GM23248 (cell line): ENCODE measurements at regions not wholly inside any gene's neighbourhood (a gene's known extent, or its start where the extent isn't known, plus 50 kb on each side); places are given as distances from the start of the nearest gene placed in this dataset.
"Not testable (repeated sequence)": the region's sequence is repeated elsewhere in the genome, so short reads cannot be mapped to it uniquely, and the experiment has no call there.

Experiments used
- EZH2 ChIP-seq: fragments of 200-600 bp; sonication (generic); IDR thresholded peaks from 2 replicates; pipeline ENCODE4 v1.6.1; 2018; ENCODE audit warnings: antibody characterized with exemption, mild to moderate bottlenecking; ENCODE audit not compliant: insufficient read depth, poor library complexity, severe bottlenecking
- EZH2phosphoT487 ChIP-seq: fragments of 200-600 bp; sonication (generic); IDR thresholded peaks from 2 replicates; pipeline ENCODE4 v1.6.1; 2018; ENCODE audit warnings: antibody characterized with exemption, moderate library complexity, mild to moderate bottlenecking, low read depth; ENCODE audit not compliant: insufficient read depth

- TF ChIP-seq EZH2, EZH2phosphoT487: not testable (repeated sequence)
These were observed 5358.4 kb upstream of the TPTE start for GRCh38 chr21:5162693-5163574.
